ENCODE measurements at regions not wholly inside any gene's neighbourhood (a gene's known extent, or its start where the extent isn't known, plus 50 kb on each side); places are given as distances from the start of the nearest gene placed in this dataset.

- TF ChIP-seq CTCF (IDR thresholded peaks at IDR 0.05), result no peak
- TF ChIP-seq POLR2A (IDR thresholded peaks at IDR 0.05), result no peak
These were observed 2209.1 kb downstream of the ARAP2 start for GRCh38 chr4:34035225-34035624.

Measured in right lobe of liver (tissue), 4 donors.